ENCODE measurements at regions not wholly inside any gene's neighbourhood (a gene's known extent, or its start where the extent isn't known, plus 50 kb on each side); places are given as distances from the start of the nearest gene placed in this dataset.

DNA sequence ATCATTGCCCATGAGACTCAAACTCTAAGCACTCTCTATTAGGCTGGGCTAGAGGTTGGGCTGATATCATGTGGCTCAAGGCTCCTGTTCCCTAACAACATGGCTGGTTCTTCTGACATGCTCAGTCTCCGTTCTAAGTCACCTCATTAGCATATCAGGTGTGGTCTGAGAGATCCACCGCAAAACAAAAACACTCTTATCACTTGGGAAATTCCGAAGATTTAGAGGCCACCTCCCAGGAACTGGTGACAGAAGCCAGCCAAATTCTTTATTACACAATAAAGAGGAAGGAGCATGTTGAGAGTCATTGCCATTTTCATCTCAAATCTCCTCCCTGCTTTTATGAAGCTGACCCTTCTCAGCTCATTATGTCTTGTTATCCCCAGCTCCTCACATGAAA lies 107.6 kb downstream of the MSX2 start:
- BruUV-seq (replicated peaks), result no TSS peak
- H3K27me3 ChIP-seq (ENCODE audit: low read length), result 0 out of 2 replicates have a peak, but pooled peaks cover 8% of the 10 kb centered on the region
- ATAC-seq, result no peak
- no peak overlapping the region for H2AFZ ChIP-seq (ENCODE audit: low read length)
- H3K27ac ChIP-seq (ENCODE audit: low read length), result no peak overlapping the region
- no peaks in the 10 kb centered on the region for H3K79me2 ChIP-seq (ENCODE audit: low read length)
- H3K4me3 ChIP-seq (ENCODE audit: low read length), result no peak overlapping the region
- no peak for TF ChIP-seq EZH2 (IDR thresholded peaks at IDR 0.05; ENCODE audit: low read length, unreplicated experiment)
- no peaks in the 10 kb centered on the region for H3K9me3 ChIP-seq (ENCODE audit: low read length)
- no peak for DNase-seq
- ChIA-PET POLR2A (ENCODE audit: unreplicated experiment) (no interaction called here), CTCF (no interaction called here)
- H3K4me1 ChIP-seq (ENCODE audit: insufficient read depth, low read length), result no peaks in the 10 kb centered on the region
- no peak overlapping the region for H3K9ac ChIP-seq (ENCODE audit: low read length)
- no peaks in the 10 kb centered on the region for H4K20me1 ChIP-seq (ENCODE audit: low read length)
- intact Hi-C loops (cut with micrococcal nuclease), result no loop called here
- no peaks in the 10 kb centered on the region for H3K9me2 ChIP-seq (replicated peaks; ENCODE audit: low read length)
- H3F3A ChIP-seq (ENCODE audit: low read length, unreplicated experiment), result no peaks in the 10 kb centered on the region
- H3K36me3 ChIP-seq (ENCODE audit: low read depth, low read length), result no peaks in the 10 kb centered on the region
- H3K4me2 ChIP-seq (ENCODE audit: low read length), result no peak overlapping the region

DNA sequence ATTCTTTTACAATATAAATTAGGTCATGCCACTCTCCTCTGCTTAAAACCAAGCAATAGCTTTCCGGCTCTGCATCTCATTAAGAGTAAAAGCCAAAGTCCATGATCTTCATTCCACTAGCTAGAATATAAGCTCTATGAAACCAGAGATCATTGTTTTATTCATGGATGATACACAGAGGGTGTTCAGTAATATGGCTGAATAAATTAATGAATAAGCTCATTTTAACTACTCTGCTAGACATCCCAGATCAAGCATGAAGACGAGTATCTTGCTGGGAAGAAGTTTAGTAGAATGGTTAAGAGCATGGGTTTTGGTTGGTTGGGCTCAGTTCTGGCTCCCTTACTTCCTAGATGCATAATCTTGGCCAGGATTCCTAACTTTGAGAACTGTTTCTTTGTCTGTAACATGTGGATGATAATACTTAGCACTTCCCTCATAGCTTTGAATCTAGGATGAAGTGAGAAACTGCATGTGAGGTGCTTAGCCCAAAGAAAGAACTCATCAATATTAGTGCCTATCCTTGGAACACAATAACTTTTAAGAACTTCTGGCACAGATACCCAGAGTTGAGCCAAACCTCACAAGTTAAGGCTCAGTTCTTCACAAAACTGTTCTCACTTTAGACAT lies 106.8 kb downstream of the MSX2 start:
- Histone ChIP-seq H2AFZ (ENCODE audit: low read length) (no peak overlapping the region), H3K9me2 (replicated peaks; ENCODE audit: low read length) (no peaks in the 10 kb centered on the region), H3K27me3 (ENCODE audit: low read length) (0 out of 2 replicates have a peak, but pooled peaks cover 15% of the 10 kb centered on the region), H4K20me1 (ENCODE audit: low read length) (no peaks in the 10 kb centered on the region), H3K27ac (ENCODE audit: low read length) (no peak overlapping the region), H3K4me3 (ENCODE audit: low read length) (no peak overlapping the region), H3K4me1 (ENCODE audit: insufficient read depth, low read length) (no peaks in the 10 kb centered on the region), H3K9me3 (ENCODE audit: low read length) (no peaks in the 10 kb centered on the region), H3F3A (ENCODE audit: low read length, unreplicated experiment) (no peaks in the 10 kb centered on the region), H3K79me2 (ENCODE audit: low read length) (no peaks in the 10 kb centered on the region), H3K36me3 (ENCODE audit: low read depth, low read length) (no peaks in the 10 kb centered on the region), H3K9ac (ENCODE audit: low read length) (no peak overlapping the region), H3K4me2 (ENCODE audit: low read length) (no peak overlapping the region)
- no TSS peak for BruUV-seq (replicated peaks)
- intact Hi-C loops (cut with micrococcal nuclease), result no loop called here
- ChIA-PET CTCF (no interaction called here), POLR2A (ENCODE audit: unreplicated experiment) (no interaction called here)
- ATAC-seq (no peak), DNase-seq (no peak)
- TF ChIP-seq, protein P1, sequence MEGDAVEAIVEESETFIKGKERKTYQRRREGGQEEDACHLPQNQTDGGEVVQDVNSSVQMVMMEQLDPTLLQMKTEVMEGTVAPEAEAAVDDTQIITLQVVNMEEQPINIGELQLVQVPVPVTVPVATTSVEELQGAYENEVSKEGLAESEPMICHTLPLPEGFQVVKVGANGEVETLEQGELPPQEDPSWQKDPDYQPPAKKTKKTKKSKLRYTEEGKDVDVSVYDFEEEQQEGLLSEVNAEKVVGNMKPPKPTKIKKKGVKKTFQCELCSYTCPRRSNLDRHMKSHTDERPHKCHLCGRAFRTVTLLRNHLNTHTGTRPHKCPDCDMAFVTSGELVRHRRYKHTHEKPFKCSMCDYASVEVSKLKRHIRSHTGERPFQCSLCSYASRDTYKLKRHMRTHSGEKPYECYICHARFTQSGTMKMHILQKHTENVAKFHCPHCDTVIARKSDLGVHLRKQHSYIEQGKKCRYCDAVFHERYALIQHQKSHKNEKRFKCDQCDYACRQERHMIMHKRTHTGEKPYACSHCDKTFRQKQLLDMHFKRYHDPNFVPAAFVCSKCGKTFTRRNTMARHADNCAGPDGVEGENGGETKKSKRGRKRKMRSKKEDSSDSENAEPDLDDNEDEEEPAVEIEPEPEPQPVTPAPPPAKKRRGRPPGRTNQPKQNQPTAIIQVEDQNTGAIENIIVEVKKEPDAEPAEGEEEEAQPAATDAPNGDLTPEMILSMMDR (conservative IDR thresholded peaks at IDR 0.05; ENCODE audit: low read depth, low read length), result no peak
- TF ChIP-seq EZH2 (IDR thresholded peaks at IDR 0.05; ENCODE audit: low read length, unreplicated experiment) (no peak), EZH2phosphoT487 (IDR thresholded peaks at IDR 0.05; ENCODE audit: borderline replicate concordance, low read length) (no peak)

DNA sequence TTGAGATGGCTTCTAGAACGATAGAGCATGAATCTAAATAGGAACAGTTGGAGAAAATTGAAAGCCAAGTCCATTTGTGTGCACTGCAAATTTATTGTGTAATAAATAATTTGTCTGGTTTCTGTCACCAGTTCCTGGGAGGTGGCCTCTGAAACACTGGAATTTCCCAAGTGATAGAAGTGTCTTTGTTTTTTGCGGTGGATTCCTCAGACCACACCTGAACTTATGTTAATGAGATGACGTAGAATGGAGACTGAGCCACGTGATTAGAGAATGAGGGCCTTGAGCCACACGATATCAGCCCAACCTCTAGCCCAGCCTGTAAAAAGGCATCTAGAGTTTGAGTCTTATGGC lies 105.1 kb downstream of the MSX2 start:
- CTCF ChIA-PET, result no interaction called here
- H4K20me1 ChIP-seq (ENCODE audit: low read length), result no peaks in the 10 kb centered on the region
- no peaks in the 10 kb centered on the region for H3K79me2 ChIP-seq (ENCODE audit: low read length)
- H3K9me3 ChIP-seq (ENCODE audit: low read length), result no peaks in the 10 kb centered on the region
- H3K4me3 ChIP-seq (ENCODE audit: low read length), result no peak overlapping the region
- no peak for DNase-seq
- BruUV-seq (replicated peaks), result no TSS peak
- H3K27ac ChIP-seq (ENCODE audit: low read length), result no peak overlapping the region
- TF ChIP-seq EZH2phosphoT487 (IDR thresholded peaks at IDR 0.05; ENCODE audit: borderline replicate concordance, low read length), result no peak
- TF ChIP-seq, protein P1 (conservative IDR thresholded peaks at IDR 0.05; ENCODE audit: low read depth, low read length), result no peak
- TF ChIP-seq EZH2 (IDR thresholded peaks at IDR 0.05; ENCODE audit: low read length, unreplicated experiment), result no peak
- no peak overlapping the region for H3K9ac ChIP-seq (ENCODE audit: low read length)
- H3K4me1 ChIP-seq (ENCODE audit: insufficient read depth, low read length), result no peaks in the 10 kb centered on the region
- no peaks in the 10 kb centered on the region for H3K36me3 ChIP-seq (ENCODE audit: low read depth, low read length)
- no peak overlapping the region for H3K4me2 ChIP-seq (ENCODE audit: low read length)
- no peaks in the 10 kb centered on the region for H3K9me2 ChIP-seq (replicated peaks; ENCODE audit: low read length)
- ATAC-seq, result no peak
- peaks cover 22% of the 10 kb centered on the region; the same call in 1 of the 2 replicates for H3K27me3 ChIP-seq (ENCODE audit: low read length)
- intact Hi-C loops (cut with micrococcal nuclease), result no loop called here
- no peak overlapping the region for H2AFZ ChIP-seq (ENCODE audit: low read length)
- POLR2A ChIA-PET (ENCODE audit: unreplicated experiment), result no interaction called here
- H3F3A ChIP-seq (ENCODE audit: low read length, unreplicated experiment), result no peaks in the 10 kb centered on the region
